HFF-Myc (cell line): ENCODE measurements at regions not wholly inside any gene's neighbourhood (a gene's known extent, or its start where the extent isn't known, plus 50 kb on each side); places are given as distances from the start of the nearest gene placed in this dataset.

Source experiments
- DNase-seq: peaks from one replicate; pipeline ENCODE4 v3.0.0-alpha.2; 2011; ENCODE audit warnings: low read depth; ENCODE audit errors: extremely low read depth
- H3K4me3 ChIP-seq: replicated peaks from 2 replicates; pipeline ENCODE4 v1.5.1; 2011; ENCODE audit warnings: low read depth, mild to moderate bottlenecking, control low read depth, low read length
- CTCF ChIP-seq: IDR thresholded peaks from 2 replicates; pipeline ENCODE4 v1.5.1; 2012; ENCODE audit warnings: mild to moderate bottlenecking, low read depth, low read length, control low read depth; ENCODE audit errors: missing control alignments

GRCh38 chr5:118722122-118723020, 266.0 kb downstream of the DTWD2 start:
- TF ChIP-seq CTCF = no peak
- no peak overlapping the region for H3K4me3 ChIP-seq
- DNase-seq = no peak

GRCh38 chr5:118711727-118712126, 276.6 kb downstream of the DTWD2 start:
- no peak for TF ChIP-seq CTCF
- DNase-seq = no peak
- no peak overlapping the region for H3K4me3 ChIP-seq

- no peak for TF ChIP-seq CTCF
- no peak overlapping the region for H3K4me3 ChIP-seq
- DNase-seq = no peak
Observed at GRCh38 chr5:118705959-118706667, 282.2 kb downstream of the DTWD2 start.

- TF ChIP-seq CTCF = no peak
- DNase-seq = no peak
- H3K4me3 ChIP-seq = no peak overlapping the region
Observed at GRCh38 chr5:118703241-118703640, 285.1 kb downstream of the DTWD2 start.

- no peak for TF ChIP-seq CTCF
- DNase-seq = no peak
- no peak overlapping the region for H3K4me3 ChIP-seq
Observed at GRCh38 chr5:118701791-118702190, 286.6 kb downstream of the DTWD2 start.

- DNase-seq = no peak
- TF ChIP-seq CTCF = no peak
- no peak overlapping the region for H3K4me3 ChIP-seq
Observed at GRCh38 chr5:118700510-118700909, 287.8 kb downstream of the DTWD2 start.
